ENCODE measurements at regions not wholly inside any gene's neighbourhood (a gene's known extent, or its start where the extent isn't known, plus 50 kb on each side); places are given as distances from the start of the nearest gene placed in this dataset.
A peak's percentile ranks its signal among the peaks of the same experiment; 100 is the strongest.

DNA sequence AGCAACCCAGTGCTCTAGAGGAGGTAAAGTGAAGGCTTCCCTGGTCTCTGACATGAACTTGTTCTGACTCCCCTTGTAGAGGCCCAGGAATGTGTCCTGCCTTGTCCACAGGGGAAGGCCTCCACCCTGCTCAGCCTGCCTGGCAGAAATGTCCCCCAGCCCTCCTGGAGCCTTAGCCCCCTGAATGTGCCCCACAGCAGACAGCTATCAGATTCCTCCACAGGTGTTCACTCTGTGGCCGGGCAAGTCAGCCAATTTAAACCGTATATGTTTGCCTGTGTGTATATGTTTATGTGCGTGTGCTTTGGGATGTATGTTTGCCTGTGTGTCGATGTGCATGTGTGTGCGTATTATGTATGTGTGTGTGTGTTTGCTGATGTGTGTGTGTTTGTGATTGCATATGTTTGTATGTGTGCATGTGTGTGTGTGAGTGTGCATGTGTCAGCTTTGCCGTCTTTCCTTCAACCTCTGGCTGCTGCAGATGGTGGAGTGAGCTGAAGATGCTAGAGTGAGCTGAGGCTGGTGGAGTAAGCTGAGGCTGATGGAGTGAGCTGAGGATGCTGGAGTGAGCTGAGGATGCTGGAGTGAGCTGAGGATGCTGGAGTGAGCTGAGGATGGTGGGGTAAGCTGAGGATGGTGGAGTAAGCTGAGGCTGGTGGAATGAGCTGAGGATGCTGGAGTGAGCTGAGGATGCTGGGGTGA lies 68.9 kb upstream of the ANTXRL start:
- ATAC-seq, result no peak
- DNase-seq (ENCODE audit: extremely low read depth in 1 of 4, low spot score in 3 of 4), result peak in 2 of 4 experiments; percentile 5 to 6
- H3K27ac ChIP-seq (ENCODE audit: extremely low read depth, low read depth, low read length), result peak overlapping the region; percentile 80
- H3K4me2 ChIP-seq (ENCODE audit: insufficient read depth, low read length), result peak overlapping the region; percentile 67
- H3K9me1 ChIP-seq (ENCODE audit: control insufficient read depth, insufficient read depth, low read length), result peaks cover 6% of the 10 kb centered on the region
- H3K36me3 ChIP-seq (ENCODE audit: control insufficient read depth, insufficient read depth, low read length), result no peaks in the 10 kb centered on the region
- no peaks in the 10 kb centered on the region for H3K79me2 ChIP-seq (ENCODE audit: control insufficient read depth, insufficient read depth, low read length)
- H4K20me1 ChIP-seq (replicated peaks; ENCODE audit: control insufficient read depth, insufficient read depth, low read length), result no peaks in the 10 kb centered on the region
- 50% methylated on average over 6 of the region's 6 CpGs for WGBS (ENCODE audit: insufficient coverage, low coverage, missing lambda C conversion rate)
- no peaks in the 10 kb centered on the region; a peak in 1 of 5 replicates for H3K27me3 ChIP-seq (ENCODE audit: control insufficient read depth in 2 of 2, insufficient read depth in 2 of 2, low read length in 2 of 2)
- no peak for FAIRE-seq
- H3K4me3 ChIP-seq, result no peak overlapping the region
- in situ Hi-C loops (cut with MboI) (loop anchor here (5.0 kb wide), 2 partner anchors 81 to 624 kb away; no protein-coding TSS in a partner anchor), intact Hi-C loops (cut with micrococcal nuclease) (no loop called here)
- H3K9me3 ChIP-seq (replicated peaks; ENCODE audit: control insufficient read depth, insufficient read depth, low read depth, low read length), result no peaks in the 10 kb centered on the region; the same call in none of the 2 replicates
- CTCF ChIA-PET (ENCODE audit: low intra/inter-chr PET ratio), result no interaction called here
- H2AFZ ChIP-seq (ENCODE audit: low read depth, low read length), result peak overlapping the region; percentile 84
- H3K4me1 ChIP-seq (replicated peaks in 1 of 2; ENCODE audit: control insufficient read depth in 2 of 2, insufficient read depth in 2 of 2, low read length in 2 of 2), result peaks cover 24 to 30% of the 10 kb centered on the region in 2 experiments
- POLR2A ChIA-PET, result interaction anchor here (1.4 kb wide), 2 partner anchors 9 to 11 kb away, joined by 3 read pairs; no protein-coding TSS in a partner anchor
- no TSS peak for BruUV-seq (replicated peaks)
- peak overlapping the region in 1 of 2 experiments; percentile 31; a peak in 1 of 4 replicates for H3K9ac ChIP-seq (ENCODE audit: insufficient read depth in 1 of 2, low read depth in 2 of 2, low read length in 2 of 2)
- TF ChIP-seq ZNF668 (CRISPR knock-in tag; IDR thresholded peaks at IDR 0.05) (no peak), SMARCA5 (IDR thresholded peaks at IDR 0.05) (peak; percentile 43; the same call in 1 of the 2 replicates), ELF4 (CRISPR knock-in tag; IDR thresholded peaks at IDR 0.05) (peak; percentile 85; the same call in 1 of the 2 replicates), HDAC1 (IDR thresholded peaks at IDR 0.05) (peak in 1 of 2 experiments; percentile 15; a peak in 1 of 4 replicates), ARHGAP35 (IDR thresholded peaks at IDR 0.05; ENCODE audit: partially characterized antibody) (peak; percentile 69), ZNF41 (CRISPR knock-in tag; conservative IDR thresholded peaks at IDR 0.05) (no peak), MTA1 (IDR thresholded peaks at IDR 0.05; ENCODE audit: borderline replicate concordance) (no peak), ZNF445 (CRISPR knock-in tag; IDR thresholded peaks at IDR 0.05; ENCODE audit: low read depth) (no peak), NRF1 (conservative IDR thresholded peaks at IDR 0.05 in 1 of 2, IDR thresholded peaks at IDR 0.05 in 1 of 2) (0 out of 4 replicates have a peak, but pooled peaks of 1 of the 2 experiments have one; percentile 46), GABPB1 (CRISPR knock-in tag; IDR thresholded peaks at IDR 0.05) (no peak), CHD4 (IDR thresholded peaks at IDR 0.05; ENCODE audit: insufficient read depth, insufficient replicate concordance, low read depth, low read length, poor library complexity, severe bottlenecking) (peak; percentile 44), HDAC3 (IDR thresholded peaks at IDR 0.05; ENCODE audit: borderline replicate concordance, partially characterized antibody) (no peak), HDGF (IDR thresholded peaks at IDR 0.05) (peak; percentile 86; the same call in 1 of the 2 replicates), IFI16 (CRISPR knock-in tag; IDR thresholded peaks at IDR 0.05) (no peak)
- TF ChIP-seq, protein P1, sequence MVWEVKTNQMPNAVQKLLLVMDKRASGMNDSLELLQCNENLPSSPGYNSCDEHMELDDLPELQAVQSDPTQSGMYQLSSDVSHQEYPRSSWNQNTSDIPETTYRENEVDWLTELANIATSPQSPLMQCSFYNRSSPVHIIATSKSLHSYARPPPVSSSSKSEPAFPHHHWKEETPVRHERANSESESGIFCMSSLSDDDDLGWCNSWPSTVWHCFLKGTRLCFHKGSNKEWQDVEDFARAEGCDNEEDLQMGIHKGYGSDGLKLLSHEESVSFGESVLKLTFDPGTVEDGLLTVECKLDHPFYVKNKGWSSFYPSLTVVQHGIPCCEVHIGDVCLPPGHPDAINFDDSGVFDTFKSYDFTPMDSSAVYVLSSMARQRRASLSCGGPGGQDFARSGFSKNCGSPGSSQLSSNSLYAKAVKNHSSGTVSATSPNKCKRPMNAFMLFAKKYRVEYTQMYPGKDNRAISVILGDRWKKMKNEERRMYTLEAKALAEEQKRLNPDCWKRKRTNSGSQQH (CRISPR knock-in tag; IDR thresholded peaks at IDR 0.05), result 0 out of 2 replicates have a peak, but pooled peaks have one; percentile 58
- TF ChIP-seq, protein P2, sequence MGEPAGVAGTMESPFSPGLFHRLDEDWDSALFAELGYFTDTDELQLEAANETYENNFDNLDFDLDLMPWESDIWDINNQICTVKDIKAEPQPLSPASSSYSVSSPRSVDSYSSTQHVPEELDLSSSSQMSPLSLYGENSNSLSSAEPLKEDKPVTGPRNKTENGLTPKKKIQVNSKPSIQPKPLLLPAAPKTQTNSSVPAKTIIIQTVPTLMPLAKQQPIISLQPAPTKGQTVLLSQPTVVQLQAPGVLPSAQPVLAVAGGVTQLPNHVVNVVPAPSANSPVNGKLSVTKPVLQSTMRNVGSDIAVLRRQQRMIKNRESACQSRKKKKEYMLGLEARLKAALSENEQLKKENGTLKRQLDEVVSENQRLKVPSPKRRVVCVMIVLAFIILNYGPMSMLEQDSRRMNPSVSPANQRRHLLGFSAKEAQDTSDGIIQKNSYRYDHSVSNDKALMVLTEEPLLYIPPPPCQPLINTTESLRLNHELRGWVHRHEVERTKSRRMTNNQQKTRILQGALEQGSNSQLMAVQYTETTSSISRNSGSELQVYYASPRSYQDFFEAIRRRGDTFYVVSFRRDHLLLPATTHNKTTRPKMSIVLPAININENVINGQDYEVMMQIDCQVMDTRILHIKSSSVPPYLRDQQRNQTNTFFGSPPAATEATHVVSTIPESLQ (CRISPR knock-in tag; IDR thresholded peaks at IDR 0.05), result 0 out of 2 replicates have a peak, but pooled peaks have one; percentile 32
- TF ChIP-seq, protein P3, sequence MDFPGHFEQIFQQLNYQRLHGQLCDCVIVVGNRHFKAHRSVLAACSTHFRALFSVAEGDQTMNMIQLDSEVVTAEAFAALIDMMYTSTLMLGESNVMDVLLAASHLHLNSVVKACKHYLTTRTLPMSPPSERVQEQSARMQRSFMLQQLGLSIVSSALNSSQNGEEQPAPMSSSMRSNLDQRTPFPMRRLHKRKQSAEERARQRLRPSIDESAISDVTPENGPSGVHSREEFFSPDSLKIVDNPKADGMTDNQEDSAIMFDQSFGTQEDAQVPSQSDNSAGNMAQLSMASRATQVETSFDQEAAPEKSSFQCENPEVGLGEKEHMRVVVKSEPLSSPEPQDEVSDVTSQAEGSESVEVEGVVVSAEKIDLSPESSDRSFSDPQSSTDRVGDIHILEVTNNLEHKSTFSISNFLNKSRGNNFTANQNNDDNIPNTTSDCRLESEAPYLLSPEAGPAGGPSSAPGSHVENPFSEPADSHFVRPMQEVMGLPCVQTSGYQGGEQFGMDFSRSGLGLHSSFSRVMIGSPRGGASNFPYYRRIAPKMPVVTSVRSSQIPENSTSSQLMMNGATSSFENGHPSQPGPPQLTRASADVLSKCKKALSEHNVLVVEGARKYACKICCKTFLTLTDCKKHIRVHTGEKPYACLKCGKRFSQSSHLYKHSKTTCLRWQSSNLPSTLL (IDR thresholded peaks at IDR 0.05), result peak; percentile 15; the same call in 1 of the 2 replicates

Measured in K562 (cell line).